Fibroblast of lung (primary cell): ENCODE measurements at regions not wholly inside any gene's neighbourhood (a gene's known extent, or its start where the extent isn't known, plus 50 kb on each side); places are given as distances from the start of the nearest gene placed in this dataset.

Source experiments
- DNase-seq, 2 donors: peaks; one replicate each; pipeline versions ENCODE4 v3.0.0 to v3.0.0-alpha.2; 2010; ENCODE audit warnings: low read depth in 2 of 2
- H2AFZ ChIP-seq: 2 replicates; pipeline ENCODE4 v1.5.1; 2012; ENCODE audit warnings: low read length, control low read depth, inconsistent platforms
- H3K27ac ChIP-seq: 2 replicates; pipeline ENCODE4 v1.5.1; 2011; ENCODE audit warnings: low read length, control low read depth; ENCODE audit not compliant: insufficient read depth
- H3K27me3 ChIP-seq: 2 replicates; pipeline ENCODE4 v1.5.1; 2011; ENCODE audit warnings: mild to moderate bottlenecking, low read length; ENCODE audit not compliant: control insufficient read depth, insufficient read depth
- H3K36me3 ChIP-seq: 2 replicates; pipeline ENCODE4 v1.5.1; 2011; ENCODE audit warnings: low read length; ENCODE audit not compliant: control insufficient read depth, insufficient read depth
- H3K4me1 ChIP-seq: 2 replicates; pipeline ENCODE4 v1.5.1; 2011; ENCODE audit warnings: low read length; ENCODE audit not compliant: control insufficient read depth, insufficient read depth; ENCODE audit errors: extremely low read depth
- H3K4me2 ChIP-seq: 2 replicates; pipeline ENCODE4 v1.5.1; 2011; ENCODE audit warnings: low read length, control low read depth; ENCODE audit not compliant: insufficient read depth; ENCODE audit errors: extremely low read depth
- H3K4me3 ChIP-seq, 4 experiments: fragments of 200-600 bp in 1 of 4; sonication (generic) in 1 of 4; replicated peaks in 1 of 4; 2 replicates each; pipeline ENCODE4 v1.5.1; 2011 to 2016; ENCODE audit warnings: low read length in 4 of 4, low read depth in 3 of 4, mild to moderate bottlenecking in 3 of 4, control low read depth in 2 of 4, inconsistent platforms in 1 of 4, mixed read lengths in 1 of 4; ENCODE audit not compliant: insufficient read depth in 1 of 4; ENCODE audit errors: control extremely low read depth in 1 of 4
- H3K79me2 ChIP-seq: 2 replicates; pipeline ENCODE4 v1.5.1; 2012; ENCODE audit warnings: mild to moderate bottlenecking, low read length, inconsistent platforms; ENCODE audit not compliant: control insufficient read depth, insufficient read depth
- H3K9ac ChIP-seq: 2 replicates; pipeline ENCODE4 v1.5.1; 2011; ENCODE audit warnings: mild to moderate bottlenecking, low read length, control low read depth; ENCODE audit not compliant: insufficient read depth
- H3K9me3 ChIP-seq: 2 replicates; pipeline ENCODE4 v1.5.1; 2012; ENCODE audit warnings: low read depth, low read length; ENCODE audit not compliant: control insufficient read depth, insufficient read depth
- H4K20me1 ChIP-seq: 2 replicates; pipeline ENCODE4 v1.5.1; 2011; ENCODE audit warnings: low read length; ENCODE audit not compliant: control insufficient read depth, insufficient read depth; ENCODE audit errors: extremely low read depth
- EZH2 ChIP-seq: IDR thresholded peaks from 2 replicates; pipeline ENCODE4 v1.5.1; 2012; ENCODE audit warnings: low read length, control low read depth, mild to moderate bottlenecking; ENCODE audit errors: missing control alignments
- TF ChIP-seq, protein P1 (sequence below), 2 donors: IDR thresholded peaks in 1 of 2; conservative IDR thresholded peaks in 1 of 2; 1 replicate in 1 of 2; 2 replicates in 1 of 2; pipeline ENCODE4 v1.5.1; 2011 to 2012; ENCODE audit warnings: low read length in 2 of 2, control low read depth in 1 of 2, inconsistent platforms in 1 of 2, low read depth in 1 of 2, mild to moderate bottlenecking in 1 of 2

GRCh38 chr20:53679597-53680309 is 86.1 kb upstream of the ZNF217 start:
- DNase-seq: peak in 1 of 2 donors; percentile 27
- Histone ChIP-seq H3K79me2 (no peaks in the 10 kb centered on the region), H3K9ac (no peak overlapping the region), H4K20me1 (no peaks in the 10 kb centered on the region), H3K4me1 (peaks cover 2% of the 10 kb centered on the region), H3K4me2 (no peak overlapping the region), H3K27me3 (no peaks in the 10 kb centered on the region), H2AFZ (peak overlapping the region; percentile 67), H3K27ac (peak overlapping the region; percentile 39), H3K9me3 (no peaks in the 10 kb centered on the region), H3K4me3 (no peak overlapping the region), H3K36me3 (no peaks in the 10 kb centered on the region)
- TF ChIP-seq, protein P1, sequence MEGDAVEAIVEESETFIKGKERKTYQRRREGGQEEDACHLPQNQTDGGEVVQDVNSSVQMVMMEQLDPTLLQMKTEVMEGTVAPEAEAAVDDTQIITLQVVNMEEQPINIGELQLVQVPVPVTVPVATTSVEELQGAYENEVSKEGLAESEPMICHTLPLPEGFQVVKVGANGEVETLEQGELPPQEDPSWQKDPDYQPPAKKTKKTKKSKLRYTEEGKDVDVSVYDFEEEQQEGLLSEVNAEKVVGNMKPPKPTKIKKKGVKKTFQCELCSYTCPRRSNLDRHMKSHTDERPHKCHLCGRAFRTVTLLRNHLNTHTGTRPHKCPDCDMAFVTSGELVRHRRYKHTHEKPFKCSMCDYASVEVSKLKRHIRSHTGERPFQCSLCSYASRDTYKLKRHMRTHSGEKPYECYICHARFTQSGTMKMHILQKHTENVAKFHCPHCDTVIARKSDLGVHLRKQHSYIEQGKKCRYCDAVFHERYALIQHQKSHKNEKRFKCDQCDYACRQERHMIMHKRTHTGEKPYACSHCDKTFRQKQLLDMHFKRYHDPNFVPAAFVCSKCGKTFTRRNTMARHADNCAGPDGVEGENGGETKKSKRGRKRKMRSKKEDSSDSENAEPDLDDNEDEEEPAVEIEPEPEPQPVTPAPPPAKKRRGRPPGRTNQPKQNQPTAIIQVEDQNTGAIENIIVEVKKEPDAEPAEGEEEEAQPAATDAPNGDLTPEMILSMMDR (conservative IDR thresholded peaks at IDR 0.05 in 1 of 2, IDR thresholded peaks at IDR 0.05 in 1 of 2; ENCODE audit: low read depth in 1 of 2, low read length in 2 of 2): no peak
- TF ChIP-seq EZH2: no peak

- Histone ChIP-seq H3K4me3 (no peak overlapping the region), H3K4me2 (peak overlapping the region; percentile 27), H3K9me3 (no peaks in the 10 kb centered on the region), H4K20me1 (no peaks in the 10 kb centered on the region), H3K36me3 (no peaks in the 10 kb centered on the region), H3K79me2 (no peaks in the 10 kb centered on the region), H3K27me3 (no peaks in the 10 kb centered on the region), H2AFZ (no peak overlapping the region), H3K27ac (no peak overlapping the region), H3K4me1 (peaks cover 2% of the 10 kb centered on the region), H3K9ac (no peak overlapping the region)
- TF ChIP-seq, protein P1 (conservative IDR thresholded peaks at IDR 0.05 in 1 of 2, IDR thresholded peaks at IDR 0.05 in 1 of 2; ENCODE audit: low read depth in 1 of 2, low read length in 2 of 2): no peak
- TF ChIP-seq EZH2: no peak
- peak in 1 of 2 donors; percentile 72 for DNase-seq
Measured at GRCh38 chr20:53678990-53679596, 85.5 kb upstream of the ZNF217 start.

DNA sequence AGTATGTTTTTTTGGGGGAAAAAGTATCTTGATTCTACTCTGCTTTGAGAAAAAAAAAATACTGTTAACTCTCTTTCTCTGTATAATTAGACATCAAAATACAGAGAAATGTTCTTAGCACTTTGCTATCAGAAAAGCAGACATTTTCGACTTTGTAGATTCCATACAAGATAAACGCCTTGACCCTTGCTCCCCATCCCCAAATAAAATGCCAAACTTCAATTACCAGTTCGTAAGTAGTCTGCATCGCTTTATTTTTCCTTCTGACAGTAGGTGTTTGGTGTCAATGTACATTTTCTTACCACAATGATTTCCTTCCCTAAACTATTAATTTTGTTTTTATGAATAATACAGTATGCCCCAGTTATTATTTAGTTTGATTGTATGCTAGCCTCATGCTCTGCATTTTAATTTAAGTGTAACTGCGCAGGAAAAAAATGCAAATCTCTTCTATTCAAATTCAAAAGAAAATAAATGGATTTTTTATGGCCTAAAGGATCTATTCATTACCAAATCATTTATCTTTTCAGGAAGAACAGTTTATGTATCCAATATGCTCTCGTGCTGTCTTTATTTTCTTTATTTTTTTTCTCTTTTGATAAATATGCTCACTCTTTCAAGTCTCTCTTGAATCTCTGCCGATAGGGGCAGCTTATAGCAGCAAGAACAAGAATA is 84.8 kb upstream of the ZNF217 start:
- Histone ChIP-seq H3K4me3 (no peak overlapping the region), H2AFZ (no peak overlapping the region), H3K4me2 (no peak overlapping the region), H3K36me3 (no peaks in the 10 kb centered on the region), H3K27ac (no peak overlapping the region), H4K20me1 (no peaks in the 10 kb centered on the region), H3K4me1 (peaks cover 2% of the 10 kb centered on the region), H3K9ac (no peak overlapping the region), H3K9me3 (no peaks in the 10 kb centered on the region), H3K27me3 (no peaks in the 10 kb centered on the region), H3K79me2 (no peaks in the 10 kb centered on the region)
- TF ChIP-seq, protein P1 (conservative IDR thresholded peaks at IDR 0.05 in 1 of 2, IDR thresholded peaks at IDR 0.05 in 1 of 2; ENCODE audit: low read depth in 1 of 2, low read length in 2 of 2): no peak
- no peak for TF ChIP-seq EZH2
- no peak for DNase-seq
